Neural cell (in vitro differentiated cells): ENCODE measurements at regions not wholly inside any gene's neighbourhood (a gene's known extent, or its start where the extent isn't known, plus 50 kb on each side); places are given as distances from the start of the nearest gene placed in this dataset.
"Not testable (repeated sequence)": the region's sequence is repeated elsewhere in the genome, so short reads cannot be mapped to it uniquely, and the experiment has no call there.

Source experiments
- CTCF ChIP-seq: fragments of 450-650 bp; IDR thresholded peaks from 2 replicates; pipeline ENCODE4 v1.5.1; 2014; ENCODE audit warnings: antibody characterized with exemption, mild to moderate bottlenecking, moderate library complexity; ENCODE audit not compliant: poor library complexity, severe bottlenecking
- EZH2 ChIP-seq: fragments of 200-600, 300-800 bp; shearing (Covaris generic), sonication (generic); IDR thresholded peaks from 2 replicates; pipeline ENCODE4 v1.6.1; 2014; ENCODE audit warnings: antibody characterized with exemption, low read length, borderline replicate concordance, mild to moderate bottlenecking; ENCODE audit not compliant: insufficient read depth, poor library complexity, severe bottlenecking
- MXI1 ChIP-seq: fragments of 450-650 bp; conservative IDR thresholded peaks from 2 replicates; pipeline ENCODE4 v1.6.1; 2014; ENCODE audit warnings: antibody characterized with exemption, mild to moderate bottlenecking; ENCODE audit not compliant: poor library complexity, severe bottlenecking
- POLR2AphosphoS5 ChIP-seq: IDR thresholded peaks from 2 replicates; pipeline ENCODE4 v1.6.1; 2012
- RAD21 ChIP-seq: fragments of 450-650 bp; conservative IDR thresholded peaks from 2 replicates; pipeline ENCODE4 v1.6.1; 2014; ENCODE audit warnings: antibody characterized with exemption, mild to moderate bottlenecking, moderate library complexity
- REST ChIP-seq: IDR thresholded peaks from 2 replicates; pipeline ENCODE4 v1.6.1; 2012; ENCODE audit warnings: borderline replicate concordance
- SMC3 ChIP-seq: fragments of 450-650 bp; conservative IDR thresholded peaks from 2 replicates; pipeline ENCODE4 v1.6.1; 2014; ENCODE audit warnings: antibody characterized with exemption, mild to moderate bottlenecking, moderate library complexity; ENCODE audit not compliant: poor library complexity
- TAF1 ChIP-seq: IDR thresholded peaks from 2 replicates; pipeline ENCODE4 v1.6.1; 2012; ENCODE audit warnings: low read depth

GRCh38 chr19:24035261-24035880 is 51.6 kb upstream of the ZNF254 start:
- not testable (repeated sequence) for TF ChIP-seq CTCF, TAF1, RAD21, EZH2, POLR2AphosphoS5, REST, MXI1, SMC3
